D341Med (cell line): ENCODE measurements at regions not wholly inside any gene's neighbourhood (a gene's known extent, or its start where the extent isn't known, plus 50 kb on each side); places are given as distances from the start of the nearest gene placed in this dataset.

Experiments used
- DNase-seq: peaks from one replicate; pipeline ENCODE4 v3.0.0; 2012; ENCODE audit warnings: low spot score

- DNase-seq, result no peak
These were observed 62.0 kb upstream of the DDHD1 start for GRCh38 chr14:53215101-53215500.

- no peak for DNase-seq
These were observed 61.3 kb upstream of the DDHD1 start for GRCh38 chr14:53214384-53214783.

GRCh38 chr14:53213761-53214160 lies 60.6 kb upstream of the DDHD1 start:
- no peak for DNase-seq

GRCh38 chr14:53209370-53209769 lies 56.2 kb upstream of the DDHD1 start:
- DNase-seq, result no peak
